GM12892 (cell line): ENCODE measurements at regions not wholly inside any gene's neighbourhood (a gene's known extent, or its start where the extent isn't known, plus 50 kb on each side); places are given as distances from the start of the nearest gene placed in this dataset.

Source experiments
- POLR2A ChIP-seq: IDR thresholded peaks from 2 replicates; pipeline ENCODE4 v1.6.1; 2011; ENCODE audit warnings: low read depth, low read length, control low read depth
- POLR2AphosphoS5 ChIP-seq: IDR thresholded peaks from 2 replicates; pipeline ENCODE4 v1.6.1; 2011; ENCODE audit warnings: low read depth, low read length, control low read depth

- TF ChIP-seq POLR2A: no peak
- TF ChIP-seq POLR2AphosphoS5: no peak
Observed at GRCh38 chr19:28983430-28983829, 229.5 kb downstream of the UQCRFS1 start.
